ENCODE measurements at regions not wholly inside any gene's neighbourhood (a gene's known extent, or its start where the extent isn't known, plus 50 kb on each side); places are given as distances from the start of the nearest gene placed in this dataset.

DNA sequence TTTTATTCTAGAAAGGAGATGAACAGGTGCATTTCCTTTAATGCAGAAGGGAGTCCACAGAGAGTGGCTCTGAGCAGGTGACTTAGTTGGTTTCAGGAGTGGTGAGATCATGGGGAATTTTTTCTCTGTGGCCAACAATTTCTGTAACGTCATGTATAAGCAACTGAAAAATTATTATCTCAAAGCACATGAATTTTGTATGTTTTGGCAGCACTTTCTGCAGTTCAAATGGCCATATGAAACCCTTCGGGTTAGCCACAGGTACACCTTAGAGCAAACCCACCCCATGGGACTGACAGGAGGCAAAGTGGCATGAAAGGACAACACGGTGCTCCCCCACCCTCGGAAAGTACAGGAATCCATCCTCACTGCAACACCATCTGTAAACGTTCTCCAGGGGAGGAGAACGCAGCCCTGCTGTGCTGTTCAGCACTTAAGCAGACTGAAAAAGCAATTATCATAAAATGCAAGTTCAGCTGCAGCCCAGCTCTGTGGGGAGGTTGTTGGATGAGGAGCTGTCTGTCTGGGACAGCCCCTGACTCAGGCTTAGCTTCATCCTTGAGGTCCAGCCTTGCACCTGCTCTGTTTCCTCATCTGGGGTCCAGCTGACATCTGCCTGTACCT lies 55.8 kb upstream of the CLDN14 start:
- no peaks in the 10 kb centered on the region for H3K9me3 ChIP-seq (ENCODE audit: insufficient read depth, low read length)
- H2AFZ ChIP-seq (ENCODE audit: low read depth, low read length, severe bottlenecking), result no peak overlapping the region
- H3K9me2 ChIP-seq (replicated peaks; ENCODE audit: insufficient read depth, low read length), result no peaks in the 10 kb centered on the region
- peak overlapping the region; percentile 40 for H3K9ac ChIP-seq (ENCODE audit: low read length)
- no peaks in the 10 kb centered on the region for H3K36me3 ChIP-seq (ENCODE audit: low read length)
- H4K20me1 ChIP-seq (ENCODE audit: low read depth, low read length), result no peaks in the 10 kb centered on the region
- H3K4me3 ChIP-seq (ENCODE audit: insufficient read depth, low read length, poor library complexity, severe bottlenecking), result no peak overlapping the region
- TF ChIP-seq EZH2phosphoT487 (conservative IDR thresholded peaks at IDR 0.05; ENCODE audit: low read length) (no peak), CTCF (IDR thresholded peaks at IDR 0.05; ENCODE audit: insufficient read depth, low read length, poor library complexity, severe bottlenecking) (no peak)
- H3K27me3 ChIP-seq (ENCODE audit: low read length), result no peaks in the 10 kb centered on the region
- peak overlapping the region; percentile 48 for H3K4me2 ChIP-seq (ENCODE audit: low read depth, low read length, poor library complexity, severe bottlenecking)
- peaks cover 14% of the 10 kb centered on the region for H3F3A ChIP-seq (ENCODE audit: insufficient read depth)
- peak overlapping the region; percentile 85 for H3K27ac ChIP-seq (ENCODE audit: low read depth, low read length)
- no peaks in the 10 kb centered on the region for H3K79me2 ChIP-seq (ENCODE audit: insufficient read depth, low read length)

GRCh38 chr21:36538761-36539160 lies 58.8 kb upstream of the CLDN14 start:
- no peak overlapping the region for H3K4me2 ChIP-seq (ENCODE audit: low read depth, low read length, poor library complexity, severe bottlenecking)

GRCh38 chr21:36539434-36540150 lies 59.7 kb upstream of the CLDN14 start:
- Histone ChIP-seq H3K79me2 (ENCODE audit: insufficient read depth, low read length) (peaks cover 5% of the 10 kb centered on the region; the same call in 1 of the 2 replicates), H3K9ac (ENCODE audit: low read length) (no peak overlapping the region), H3K9me2 (replicated peaks; ENCODE audit: insufficient read depth, low read length) (no peaks in the 10 kb centered on the region), H3K9me3 (ENCODE audit: insufficient read depth, low read length) (no peaks in the 10 kb centered on the region), H3K27ac (ENCODE audit: low read depth, low read length) (peak overlapping the region; percentile 85; the same call in 1 of the 2 replicates), H3K36me3 (ENCODE audit: low read length) (no peaks in the 10 kb centered on the region), H3K4me3 (ENCODE audit: insufficient read depth, low read length, poor library complexity, severe bottlenecking) (no peak overlapping the region), H3K27me3 (ENCODE audit: low read length) (no peaks in the 10 kb centered on the region), H3K4me2 (ENCODE audit: low read depth, low read length, poor library complexity, severe bottlenecking) (no peak overlapping the region), H2AFZ (ENCODE audit: low read depth, low read length, severe bottlenecking) (no peak overlapping the region), H3F3A (ENCODE audit: insufficient read depth) (peaks cover 22% of the 10 kb centered on the region), H4K20me1 (ENCODE audit: low read depth, low read length) (no peaks in the 10 kb centered on the region)
- TF ChIP-seq EZH2phosphoT487 (conservative IDR thresholded peaks at IDR 0.05; ENCODE audit: low read length) (no peak), CTCF (IDR thresholded peaks at IDR 0.05; ENCODE audit: insufficient read depth, low read length, poor library complexity, severe bottlenecking) (no peak)

More at GRCh38 chr21:36538761-36539160, 58.8 kb upstream of the CLDN14 start:
- TF ChIP-seq CTCF (IDR thresholded peaks at IDR 0.05; ENCODE audit: insufficient read depth, low read length, poor library complexity, severe bottlenecking), result no peak
- TF ChIP-seq EZH2phosphoT487 (conservative IDR thresholded peaks at IDR 0.05; ENCODE audit: low read length), result no peak
- Histone ChIP-seq H3K9ac (ENCODE audit: low read length) (no peak overlapping the region), H3K9me3 (ENCODE audit: insufficient read depth, low read length) (no peaks in the 10 kb centered on the region), H3F3A (ENCODE audit: insufficient read depth) (peaks cover 22% of the 10 kb centered on the region), H2AFZ (ENCODE audit: low read depth, low read length, severe bottlenecking) (no peak overlapping the region), H3K36me3 (ENCODE audit: low read length) (no peaks in the 10 kb centered on the region), H3K27ac (ENCODE audit: low read depth, low read length) (peak overlapping the region; percentile 85; the same call in 1 of the 2 replicates), H4K20me1 (ENCODE audit: low read depth, low read length) (no peaks in the 10 kb centered on the region), H3K27me3 (ENCODE audit: low read length) (no peaks in the 10 kb centered on the region), H3K9me2 (replicated peaks; ENCODE audit: insufficient read depth, low read length) (no peaks in the 10 kb centered on the region), H3K79me2 (ENCODE audit: insufficient read depth, low read length) (peaks cover 5% of the 10 kb centered on the region; the same call in 1 of the 2 replicates), H3K4me3 (ENCODE audit: insufficient read depth, low read length, poor library complexity, severe bottlenecking) (no peak overlapping the region)
